GF-D8 (cell line): ENCODE measurements at regions not wholly inside any gene's neighbourhood (a gene's known extent, or its start where the extent isn't known, plus 50 kb on each side); places are given as distances from the start of the nearest gene placed in this dataset.

Source experiments
- DNase-seq: peaks from one replicate; lab custom pipeline; 2025; lab: John Stamatoyannopoulos, UW

GRCh38 chr2:144078802-144079724, 440.9 kb downstream of the ZEB2 start:
- DNase-seq: no peak

- DNase-seq: no peak
Observed at GRCh38 chr2:144078106-144078505, 441.8 kb downstream of the ZEB2 start.

DNA sequence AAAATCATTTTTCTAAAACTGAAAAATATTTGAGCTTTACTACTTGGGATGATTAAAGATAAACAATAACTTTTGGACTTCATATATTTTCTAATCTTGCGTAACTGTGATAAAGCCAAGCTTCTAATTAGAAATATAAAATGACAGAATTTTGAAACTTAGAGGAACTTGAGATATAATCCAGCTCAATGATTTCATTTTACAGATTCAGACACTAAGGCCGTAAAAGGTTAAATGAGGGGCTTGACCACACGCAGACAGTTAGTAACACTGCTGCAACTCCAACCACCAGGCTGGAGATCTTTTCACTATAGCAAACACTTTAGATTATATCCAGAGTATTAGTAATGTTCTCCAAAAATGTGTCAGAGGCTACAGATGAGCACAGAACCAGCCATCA, 445.5 kb downstream of the ZEB2 start:
- DNase-seq: no peak

DNA sequence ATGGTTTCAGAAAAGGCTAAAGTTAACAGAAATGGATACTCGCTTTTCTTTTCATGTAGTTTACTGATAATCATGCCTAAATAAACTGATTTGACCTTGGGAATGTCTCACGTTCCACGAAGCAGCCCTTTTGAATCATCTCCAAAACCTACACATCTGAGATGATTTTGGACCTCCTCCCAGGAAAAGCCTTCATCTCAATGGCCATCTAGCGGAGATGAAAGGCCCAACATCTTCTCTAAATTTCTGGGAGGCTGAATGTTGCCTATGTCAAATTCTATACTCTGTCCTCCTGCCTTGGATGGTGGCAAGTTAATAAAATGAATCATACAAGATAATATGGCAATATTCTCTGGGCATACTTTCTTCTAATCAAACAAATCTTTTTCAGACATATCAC, 448.5 kb downstream of the ZEB2 start:
- no peak for DNase-seq

DNA sequence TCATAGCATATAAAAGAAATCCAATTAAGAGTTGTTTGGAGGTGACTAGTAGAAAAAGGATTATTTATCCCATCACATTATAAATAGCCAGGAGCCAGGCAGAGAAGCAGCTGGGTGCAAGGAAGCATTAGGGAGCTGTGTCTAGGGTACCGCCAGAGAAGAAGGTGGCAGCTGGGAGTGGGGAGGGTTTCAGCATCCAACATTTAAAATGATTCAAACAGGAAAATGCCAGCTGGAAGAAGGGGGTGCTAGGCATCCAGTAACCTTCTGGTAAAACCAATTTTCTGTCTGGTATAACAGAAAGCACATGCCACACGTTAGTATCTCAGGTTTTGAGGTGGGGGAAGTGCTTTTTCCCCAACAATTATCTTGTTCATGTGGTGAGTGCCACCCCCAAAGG, 452.4 kb downstream of the ZEB2 start:
- DNase-seq: no peak

DNA sequence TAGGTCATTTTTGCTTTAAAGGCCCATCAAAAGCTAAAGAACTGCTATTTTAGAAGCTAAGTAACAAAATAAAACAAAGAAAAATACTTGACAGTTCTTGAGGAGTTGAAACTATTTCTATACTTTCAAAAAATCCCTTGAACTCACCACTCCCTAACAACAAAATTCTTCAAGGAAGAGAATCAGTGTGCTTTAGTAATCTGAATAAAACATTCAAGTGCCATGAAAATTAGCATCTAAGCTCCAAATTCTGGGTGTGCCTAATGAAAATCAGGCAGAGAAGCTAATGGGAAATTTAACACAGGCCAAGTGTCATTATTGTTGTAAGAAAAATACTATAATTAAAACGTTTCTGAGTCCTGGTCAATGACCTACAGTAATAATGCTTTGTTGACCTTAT, 456.3 kb downstream of the ZEB2 start:
- no peak for DNase-seq

- no peak for DNase-seq
Observed at GRCh38 chr2:144054911-144055310, 465.0 kb downstream of the ZEB2 start.

- no peak for DNase-seq
Observed at GRCh38 chr2:144052083-144052482, 467.8 kb downstream of the ZEB2 start.

DNA sequence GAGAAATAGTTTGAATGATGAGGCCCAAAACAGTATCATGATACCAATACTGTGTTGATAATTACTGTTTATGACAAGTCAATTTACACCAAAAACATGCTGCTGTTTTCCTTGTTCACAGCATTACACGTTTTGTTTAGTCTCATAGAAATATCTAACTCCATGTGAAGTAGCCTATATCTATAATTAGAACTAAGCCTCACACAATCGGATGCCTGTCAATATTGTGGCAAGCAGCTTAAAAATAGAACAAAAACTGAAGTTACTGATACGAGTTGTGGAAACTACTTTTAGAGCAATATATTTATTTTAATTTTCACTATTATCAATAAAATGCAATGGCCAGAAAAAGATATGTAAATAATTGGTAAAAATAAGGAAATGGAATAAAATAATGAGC, 470.8 kb downstream of the ZEB2 start:
- DNase-seq: no peak

GRCh38 chr2:144048631-144049060, 471.3 kb downstream of the ZEB2 start:
- DNase-seq: no peak

- DNase-seq: no peak
Observed at GRCh38 chr2:144042751-144043150, 477.2 kb downstream of the ZEB2 start.

GRCh38 chr2:144041612-144042011, 478.3 kb downstream of the ZEB2 start:
- DNase-seq: no peak

GRCh38 chr2:144040834-144041233, 479.1 kb downstream of the ZEB2 start:
- no peak for DNase-seq

DNA sequence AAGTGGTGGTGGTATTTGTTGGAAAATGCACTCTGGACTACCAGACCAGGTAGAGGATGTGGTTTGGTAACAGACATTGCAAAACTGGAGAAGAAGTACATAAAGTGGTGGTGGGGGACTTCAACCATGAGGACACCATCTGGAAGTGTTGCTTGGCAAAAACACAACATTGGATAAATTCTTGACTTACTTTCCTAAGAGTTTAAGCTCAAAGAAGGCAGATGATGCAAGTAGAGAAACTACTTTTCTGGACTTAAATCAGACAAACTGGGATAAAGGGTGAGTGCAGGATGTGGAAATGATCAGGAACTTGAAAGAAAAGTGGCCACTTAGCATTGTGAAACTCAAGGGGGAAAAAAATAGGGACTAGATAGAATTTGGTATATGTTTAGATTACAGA, 487.4 kb downstream of the ZEB2 start:
- DNase-seq: no peak

DNA sequence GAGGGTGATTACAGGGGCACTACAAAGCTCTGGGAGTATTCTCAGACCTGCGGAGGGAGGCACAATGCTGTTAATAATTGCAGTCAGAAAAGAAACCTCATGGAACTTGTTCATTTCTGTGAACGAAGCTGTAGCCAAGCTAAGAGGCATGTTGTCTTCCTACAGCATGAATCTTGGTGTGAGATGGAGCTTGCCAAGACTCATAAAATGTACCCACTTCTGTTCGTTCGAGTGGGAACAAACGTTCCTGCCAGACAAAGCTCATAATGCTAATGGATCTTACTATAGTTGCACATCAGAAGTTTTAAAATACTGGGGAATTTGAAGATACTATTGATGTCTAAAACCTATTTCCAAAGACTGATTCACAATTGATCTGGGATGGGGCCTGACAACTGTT, 489.1 kb downstream of the ZEB2 start:
- no peak for DNase-seq

DNA sequence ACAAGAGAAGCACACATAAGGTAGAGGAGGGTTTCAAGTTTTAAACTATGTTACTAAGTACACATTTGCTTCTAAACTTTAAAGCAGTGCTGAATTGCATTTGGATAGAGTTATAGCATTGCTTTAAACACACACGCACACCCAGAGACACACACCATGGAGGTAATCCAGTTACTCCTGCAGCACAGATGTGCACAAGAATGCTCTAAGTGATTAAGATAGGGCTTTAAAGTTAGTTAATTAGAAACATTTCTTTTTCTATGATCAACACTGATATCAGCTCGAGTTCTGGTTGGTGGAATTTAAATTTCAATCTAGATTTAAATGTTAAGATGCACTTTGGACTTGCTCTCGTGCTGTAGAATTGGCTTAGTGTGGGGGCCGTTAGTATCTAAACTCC, 492.3 kb downstream of the ZEB2 start:
- no peak for DNase-seq

DNA sequence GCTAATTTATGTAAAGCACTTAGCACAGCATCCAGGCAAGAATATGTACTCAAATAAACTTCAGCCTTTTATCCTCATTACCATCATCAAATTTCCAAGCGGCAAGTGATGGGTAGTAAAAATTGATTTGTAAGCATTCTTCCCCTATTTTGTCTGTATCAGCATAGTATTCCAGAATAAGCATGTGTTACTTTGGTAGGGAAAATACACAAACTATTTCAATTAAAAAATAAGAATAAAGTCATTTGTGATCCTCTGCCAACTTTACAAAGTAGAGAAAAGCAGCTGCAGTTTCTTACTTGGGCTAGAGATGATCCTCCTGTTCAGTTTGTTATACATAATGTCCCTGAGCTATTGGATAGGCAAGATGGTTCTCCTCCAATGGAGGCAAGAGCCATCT, 493.2 kb downstream of the ZEB2 start:
- DNase-seq: no peak

- no peak for DNase-seq
Observed at GRCh38 chr2:144020047-144020446, 499.9 kb downstream of the ZEB2 start.

GRCh38 chr2:144015655-144016245, 504.2 kb downstream of the ZEB2 start:
- DNase-seq: no peak

- DNase-seq: no peak
Observed at GRCh38 chr2:144015036-144015435, 504.9 kb downstream of the ZEB2 start.

DNA sequence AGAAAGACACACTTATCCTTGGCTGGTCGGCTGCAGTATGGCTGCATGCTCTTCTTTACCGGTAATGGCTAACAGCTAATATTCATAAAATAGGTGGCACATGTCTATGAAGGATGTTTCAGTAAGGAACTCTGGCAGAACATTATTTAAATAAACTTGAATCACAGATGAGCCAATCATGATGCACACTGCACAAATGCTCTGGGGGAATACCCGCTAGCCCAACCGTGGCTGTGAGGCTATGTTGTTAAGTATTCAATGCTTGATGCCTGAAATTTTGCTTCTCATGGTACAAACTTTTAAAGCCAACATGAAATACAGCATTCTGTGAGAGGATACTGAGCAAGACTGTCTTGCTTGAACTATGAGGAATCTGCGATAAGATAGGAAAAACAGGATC, 505.8 kb downstream of the ZEB2 start:
- no peak for DNase-seq

DNA sequence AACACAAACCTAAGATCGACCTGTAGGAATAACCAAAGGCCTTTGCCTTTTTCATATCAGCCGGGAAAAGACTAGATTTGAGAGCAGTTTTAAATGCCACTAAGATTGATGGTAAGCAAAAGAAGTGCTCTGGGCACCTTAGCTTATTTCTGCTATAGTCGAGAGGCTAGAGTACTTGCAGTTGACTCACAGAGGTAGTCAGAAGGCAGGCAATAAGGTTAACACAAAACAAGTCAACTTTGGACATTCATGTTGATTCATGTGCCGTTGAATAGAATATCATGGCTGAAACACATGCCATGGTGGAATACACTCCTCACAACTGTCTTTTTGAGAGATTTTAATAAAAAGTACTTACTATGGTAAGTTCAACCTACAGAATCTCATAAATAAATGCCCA, 507.6 kb downstream of the ZEB2 start:
- DNase-seq: no peak

- DNase-seq: no peak
Observed at GRCh38 chr2:144011553-144011952, 508.4 kb downstream of the ZEB2 start.

GRCh38 chr2:144011098-144011497, 508.8 kb downstream of the ZEB2 start:
- no peak for DNase-seq
